Rectal smooth muscle tissue (tissue), 1 donor: ENCODE measurements at regions not wholly inside any gene's neighbourhood (a gene's known extent, or its start where the extent isn't known, plus 50 kb on each side); places are given as distances from the start of the nearest gene placed in this dataset.

Source experiments
- H3K27ac ChIP-seq: one replicate; pipeline ENCODE4 v1.7.0; 2013; ENCODE audit warnings: low read depth, low read length, inconsistent platforms
- H3K27me3 ChIP-seq: one replicate; pipeline ENCODE4 v1.7.0; 2013; ENCODE audit warnings: low read length; ENCODE audit not compliant: control insufficient read depth, insufficient read depth
- H3K36me3 ChIP-seq: one replicate; pipeline ENCODE4 v1.7.0; 2013; ENCODE audit warnings: low read length; ENCODE audit not compliant: control insufficient read depth, insufficient read depth
- H3K4me1 ChIP-seq: one replicate; pipeline ENCODE4 v1.7.0; 2013; ENCODE audit warnings: low read length; ENCODE audit not compliant: control insufficient read depth, insufficient read depth
- H3K4me3 ChIP-seq: one replicate; pipeline ENCODE4 v1.7.0; 2013; ENCODE audit warnings: low read length
- H3K9ac ChIP-seq: one replicate; pipeline ENCODE4 v1.7.0; 2013; ENCODE audit warnings: low read length

GRCh38 chr4:104881136-104881886, 265.4 kb upstream of the TET2 start:
- no peak overlapping the region for H3K9ac ChIP-seq
- no peak overlapping the region for H3K4me3 ChIP-seq
- H3K27ac ChIP-seq: no peak overlapping the region
- no peaks in the 10 kb centered on the region for H3K27me3 ChIP-seq
- no peaks in the 10 kb centered on the region for H3K4me1 ChIP-seq
- H3K36me3 ChIP-seq: no peaks in the 10 kb centered on the region

DNA sequence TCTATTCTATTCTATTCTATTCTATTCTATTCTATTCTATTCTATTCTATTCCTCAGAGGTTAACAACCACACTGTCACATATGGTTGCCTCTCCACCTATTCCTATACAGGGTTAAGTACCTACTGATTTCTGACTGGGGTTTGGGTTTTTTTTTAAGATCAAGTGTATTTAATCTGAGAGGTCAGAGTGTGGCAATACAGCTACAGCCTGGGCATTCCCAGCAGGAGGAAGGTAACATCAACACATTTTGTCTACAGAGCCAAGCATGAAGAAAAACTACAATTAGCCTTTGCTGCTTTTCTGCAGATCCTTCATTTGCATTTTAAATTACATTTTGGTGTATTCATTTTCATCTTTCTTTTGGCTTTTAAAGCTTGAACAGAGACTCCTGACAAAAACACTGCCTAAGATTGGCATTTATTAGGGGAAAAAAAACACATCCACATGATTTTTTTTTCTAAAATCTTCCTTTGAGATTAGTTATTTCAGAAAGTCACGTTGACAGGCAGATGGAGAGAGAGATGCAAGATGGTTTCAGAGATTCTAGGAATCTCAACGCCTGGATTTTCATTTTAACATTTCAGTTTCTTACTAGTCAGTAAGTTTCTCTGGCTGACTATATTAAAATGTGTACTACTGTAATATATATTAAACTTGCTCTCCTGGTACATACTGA, 255.9 kb upstream of the TET2 start:
- H3K27ac ChIP-seq: no peak overlapping the region
- H3K4me1 ChIP-seq: no peaks in the 10 kb centered on the region
- no peaks in the 10 kb centered on the region for H3K36me3 ChIP-seq
- H3K27me3 ChIP-seq: no peaks in the 10 kb centered on the region
- no peak overlapping the region for H3K4me3 ChIP-seq
- no peak overlapping the region for H3K9ac ChIP-seq

DNA sequence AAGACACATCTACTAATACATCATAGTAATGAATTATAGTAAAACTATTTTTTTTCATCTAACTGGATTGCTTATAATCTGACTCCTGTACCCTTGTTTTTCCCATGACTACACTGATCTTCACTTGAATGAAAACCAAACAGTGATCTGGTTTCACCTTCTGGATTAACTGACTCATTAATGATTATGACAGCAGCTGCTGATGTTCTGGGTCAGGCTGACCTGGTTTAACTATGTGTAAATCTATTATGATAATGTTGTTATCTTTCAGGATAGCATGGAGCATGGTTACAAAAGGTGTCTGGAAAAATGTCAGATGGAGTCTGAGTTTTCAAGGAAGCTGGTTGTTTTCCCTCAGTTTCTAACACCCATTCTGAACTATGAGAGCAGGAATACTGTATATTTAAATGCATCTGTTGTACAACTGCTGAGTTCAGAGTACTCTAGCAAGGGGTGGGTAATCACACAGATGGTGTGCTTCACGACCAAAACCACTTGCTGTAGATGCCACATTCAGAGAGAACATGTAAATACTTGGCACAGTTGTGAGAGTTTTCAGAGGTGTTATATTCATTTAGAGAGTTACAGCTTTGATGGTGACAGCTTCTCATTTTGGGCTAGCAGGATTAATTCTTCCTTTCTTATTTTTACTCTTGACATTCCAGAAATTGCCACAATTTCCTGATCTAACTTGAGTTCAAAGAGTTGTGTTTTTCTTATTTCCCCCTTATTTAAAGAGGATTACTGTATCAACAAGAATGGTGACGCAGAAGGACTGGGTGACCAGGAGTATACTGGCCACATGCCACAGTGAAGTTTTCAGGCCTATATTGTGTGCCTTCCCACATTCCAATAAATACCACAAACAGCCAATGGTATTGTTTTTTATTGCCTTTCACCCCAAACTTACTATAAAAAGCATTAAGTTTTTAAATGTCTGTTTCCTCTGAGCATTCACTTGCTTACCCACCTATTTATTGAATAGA, 249.7 kb upstream of the TET2 start:
- Histone ChIP-seq H3K4me3 (no peak overlapping the region), H3K9ac (no peak overlapping the region), H3K27ac (no peak overlapping the region), H3K27me3 (no peaks in the 10 kb centered on the region), H3K4me1 (no peaks in the 10 kb centered on the region), H3K36me3 (no peaks in the 10 kb centered on the region)

- no peaks in the 10 kb centered on the region for H3K4me1 ChIP-seq
- no peaks in the 10 kb centered on the region for H3K27me3 ChIP-seq
- no peak overlapping the region for H3K4me3 ChIP-seq
- no peaks in the 10 kb centered on the region for H3K36me3 ChIP-seq
- H3K9ac ChIP-seq: no peak overlapping the region
- H3K27ac ChIP-seq: no peak overlapping the region
These were observed 246.8 kb upstream of the TET2 start for GRCh38 chr4:104899863-104900262.

GRCh38 chr4:104901438-104901837, 245.2 kb upstream of the TET2 start:
- Histone ChIP-seq H3K27me3 (no peaks in the 10 kb centered on the region), H3K27ac (no peak overlapping the region), H3K36me3 (no peaks in the 10 kb centered on the region), H3K4me1 (no peaks in the 10 kb centered on the region), H3K9ac (no peak overlapping the region), H3K4me3 (no peak overlapping the region)

- H3K27ac ChIP-seq: no peak overlapping the region
- H3K9ac ChIP-seq: no peak overlapping the region
- H3K36me3 ChIP-seq: no peaks in the 10 kb centered on the region
These were observed 244.6 kb upstream of the TET2 start for GRCh38 chr4:104901961-104902605.

GRCh38 chr4:104905065-104905464, 241.6 kb upstream of the TET2 start:
- Histone ChIP-seq H3K4me3 (no peak overlapping the region), H3K36me3 (no peaks in the 10 kb centered on the region), H3K27me3 (no peaks in the 10 kb centered on the region), H3K27ac (no peak overlapping the region), H3K4me1 (no peaks in the 10 kb centered on the region), H3K9ac (no peak overlapping the region)

More at GRCh38 chr4:104901961-104902605, 244.6 kb upstream of the TET2 start:
- Histone ChIP-seq H3K4me3 (no peak overlapping the region), H3K27me3 (no peaks in the 10 kb centered on the region), H3K4me1 (no peaks in the 10 kb centered on the region)

GRCh38 chr4:104905546-104905945, 241.1 kb upstream of the TET2 start:
- H3K27ac ChIP-seq: no peak overlapping the region
- H3K27me3 ChIP-seq: no peaks in the 10 kb centered on the region
- H3K9ac ChIP-seq: no peak overlapping the region
- no peaks in the 10 kb centered on the region for H3K36me3 ChIP-seq
- no peak overlapping the region for H3K4me3 ChIP-seq
- H3K4me1 ChIP-seq: no peaks in the 10 kb centered on the region

DNA sequence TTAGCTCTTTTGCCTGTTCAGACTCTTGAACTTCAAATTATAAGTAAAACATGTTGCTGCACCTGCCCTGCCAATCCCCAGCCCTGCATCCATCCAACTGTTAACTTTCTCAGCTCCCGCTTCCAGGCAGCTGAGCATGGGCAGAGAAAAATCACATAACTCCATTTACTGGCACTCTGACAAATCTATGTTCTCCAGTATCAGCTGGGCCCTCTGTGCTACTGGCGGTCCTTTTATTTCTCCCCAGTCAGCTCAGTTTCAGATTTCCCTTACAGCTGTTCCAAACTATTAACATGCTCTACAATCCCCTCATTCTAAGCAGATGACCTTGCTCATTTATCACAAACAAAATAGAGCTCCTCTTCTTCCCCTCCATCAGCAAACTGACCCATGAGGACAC, 240.4 kb upstream of the TET2 start:
- no peaks in the 10 kb centered on the region for H3K27me3 ChIP-seq
- no peak overlapping the region for H3K4me3 ChIP-seq
- H3K27ac ChIP-seq: no peak overlapping the region
- no peaks in the 10 kb centered on the region for H3K4me1 ChIP-seq
- no peaks in the 10 kb centered on the region for H3K36me3 ChIP-seq
- H3K9ac ChIP-seq: no peak overlapping the region

- Histone ChIP-seq H3K27ac (no peak overlapping the region), H3K4me1 (no peaks in the 10 kb centered on the region), H3K4me3 (no peak overlapping the region)
These were observed 239.5 kb upstream of the TET2 start for GRCh38 chr4:104907074-104907649.

DNA sequence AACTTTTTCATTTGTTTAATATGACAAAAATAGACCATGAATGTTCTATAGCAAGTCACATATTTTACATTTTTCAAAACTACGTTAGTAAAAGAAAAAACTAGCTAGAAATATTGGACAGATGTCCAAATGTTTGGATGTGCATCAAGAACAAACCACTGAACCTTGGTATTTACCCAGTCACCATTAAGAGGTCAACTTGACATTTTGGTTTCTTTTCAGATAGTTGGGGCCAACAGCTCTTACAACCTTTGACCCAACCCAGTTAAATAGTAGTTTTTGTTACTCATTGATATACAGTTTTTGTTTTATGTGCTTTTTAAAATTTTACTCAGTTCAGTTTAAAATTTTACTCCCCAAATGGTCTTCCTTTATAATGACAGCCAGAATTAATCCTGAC, 238.7 kb upstream of the TET2 start:
- Histone ChIP-seq H3K27me3 (no peaks in the 10 kb centered on the region), H3K27ac (no peak overlapping the region), H3K9ac (no peak overlapping the region), H3K4me3 (no peak overlapping the region), H3K36me3 (no peaks in the 10 kb centered on the region), H3K4me1 (no peaks in the 10 kb centered on the region)

More at GRCh38 chr4:104907074-104907649, 239.5 kb upstream of the TET2 start:
- Histone ChIP-seq H3K9ac (no peak overlapping the region), H3K36me3 (no peaks in the 10 kb centered on the region), H3K27me3 (no peaks in the 10 kb centered on the region)
